SK-N-SH (cell line): ENCODE measurements at regions not wholly inside any gene's neighbourhood (a gene's known extent, or its start where the extent isn't known, plus 50 kb on each side); places are given as distances from the start of the nearest gene placed in this dataset.
"Not testable (repeated sequence)": the region's sequence is repeated elsewhere in the genome, so short reads cannot be mapped to it uniquely, and the experiment has no call there.

ENCODE experiments used
- CTCF ChIA-PET: fragments of 300-600, 350-600 bp; formaldehyde crosslinking; extraction: SDS; loops from one replicate; lab custom pipeline; 2021; lab: Yijun Ruan, JAX
- POLR2A ChIA-PET: fragments of 350-600 bp; sonication (Branson Sonifier 250); formaldehyde crosslinking; extraction: SDS; loops from one replicate; lab custom pipeline; 2020; ENCODE audit warnings: antibody characterized with exemption, inconsistent platforms; lab: Yijun Ruan, JAX
- DNase-seq: peaks from one replicate; pipeline ENCODE4 v3.0.0; 2012
- H2AFZ ChIP-seq: fragments of 200-600 bp; sonication (generic); 2 replicates; pipeline ENCODE4 v1.8.1; 2016; ENCODE audit warnings: antibody characterized with exemption, mild to moderate bottlenecking, low read depth
- H3F3A ChIP-seq: fragments of 200-600 bp; sonication (generic); replicated peaks from 2 replicates; pipeline ENCODE3; 2016; ENCODE audit warnings: antibody characterized with exemption, mild to moderate bottlenecking; ENCODE audit not compliant: insufficient read depth
- H3K27ac ChIP-seq, 2 experiments: fragments of 200-500 bp in 1 of 2; fragments of 200-600 bp in 1 of 2; sonication (Bioruptor generic) in 1 of 2; sonication (generic), shearing (Covaris generic) in 1 of 2; 2 replicates each; pipeline versions ENCODE4 v1.5.1 to v1.6.1; 2014 to 2016; ENCODE audit warnings: low read depth in 2 of 2, inconsistent platforms in 1 of 2, low read length in 1 of 2, mild to moderate bottlenecking in 1 of 2, mixed read lengths in 1 of 2
- H3K27me3 ChIP-seq: fragments of 200-600 bp; sonication (generic), shearing (Covaris generic); 2 replicates; pipeline ENCODE4 v1.6.1; 2016; ENCODE audit warnings: mixed run types; ENCODE audit not compliant: insufficient read depth
- H3K36me3 ChIP-seq, 2 experiments: fragments of 200-500 bp in 1 of 2; fragments of 200-600 bp in 1 of 2; sonication (Bioruptor generic) in 1 of 2; sonication (generic) in 1 of 2; replicated peaks in 1 of 2; 2 replicates each; pipeline versions ENCODE3 to v1.5.1; 2014 to 2016; ENCODE audit warnings: low read length in 1 of 2, mild to moderate bottlenecking in 1 of 2; ENCODE audit not compliant: insufficient read depth in 2 of 2, control insufficient read depth in 1 of 2
- H3K4me1 ChIP-seq, 2 experiments: fragments of 200-500 bp in 1 of 2; fragments of 200-600 bp in 1 of 2; sonication (Bioruptor generic) in 1 of 2; sonication (generic), shearing (Covaris generic) in 1 of 2; 2 replicates each; pipeline versions ENCODE4 v1.5.1 to v1.6.1; 2014 to 2016; ENCODE audit warnings: low read depth in 1 of 2, low read length in 1 of 2, mixed run types in 1 of 2; ENCODE audit not compliant: insufficient read depth in 2 of 2, control insufficient read depth in 1 of 2
- H3K4me2 ChIP-seq: fragments of 200-600 bp; sonication (generic), shearing (Covaris generic); 2 replicates; pipeline ENCODE4 v1.6.1; 2017; ENCODE audit warnings: mixed run types
- H3K4me3 ChIP-seq, 2 experiments: fragments of 200-500 bp in 1 of 2; fragments of 200-600 bp in 1 of 2; sonication (Bioruptor generic) in 1 of 2; sonication (generic), shearing (Covaris generic) in 1 of 2; 2 replicates each; pipeline versions ENCODE4 v1.5.1 to v1.8.1; 2014 to 2016; ENCODE audit warnings: low read depth in 2 of 2, inconsistent platforms in 1 of 2, low read length in 1 of 2, mild to moderate bottlenecking in 1 of 2, mixed read lengths in 1 of 2, moderate library complexity in 1 of 2
- H3K79me2 ChIP-seq: fragments of 200-600 bp; sonication (generic); 2 replicates; pipeline ENCODE4 v1.8.1; 2017; ENCODE audit warnings: mild to moderate bottlenecking; ENCODE audit not compliant: insufficient read depth
- H3K9ac ChIP-seq: fragments of 200-600 bp; sonication (generic); 2 replicates; pipeline ENCODE4 v1.6.1; 2017; ENCODE audit warnings: mixed run types
- H3K9me2 ChIP-seq: fragments of 200-600 bp; sonication (generic); 2 replicates; pipeline ENCODE4 v1.6.1; 2017; ENCODE audit warnings: mixed run types
- H3K9me3 ChIP-seq: fragments of 200-600 bp; sonication (generic); 2 replicates; pipeline ENCODE4 v1.6.1; 2017; ENCODE audit warnings: mixed run types, mild to moderate bottlenecking, moderate library complexity
- H4K20me1 ChIP-seq: fragments of 200-600 bp; sonication (generic); 2 replicates; pipeline ENCODE4 v1.6.1; 2017; ENCODE audit warnings: mild to moderate bottlenecking, mixed run types; ENCODE audit not compliant: insufficient read depth
- EP300 ChIP-seq, 2 experiments: IDR thresholded peaks; 2 replicates each; pipeline versions ENCODE4 v1.4.0 to v1.6.1; 2012; ENCODE audit warnings: borderline replicate concordance in 1 of 2, low read depth in 1 of 2, low read length in 1 of 2
- FOXJ3 ChIP-seq: sonication (generic); formaldehyde crosslinking; IDR thresholded peaks from 2 replicates; pipeline ENCODE4 v1.5.1; 2020; ENCODE audit warnings: mild to moderate bottlenecking, missing genetic modification reagents
- FOXM1 ChIP-seq: IDR thresholded peaks from 2 replicates; pipeline ENCODE4 v1.4.0; 2012; ENCODE audit warnings: low read depth, mild to moderate bottlenecking
- IRF3 ChIP-seq: fragments of 150-350 bp; IDR thresholded peaks from 2 replicates; pipeline ENCODE4 v1.6.1; 2016; ENCODE audit warnings: mild to moderate bottlenecking, low read depth, low read length
- MAX ChIP-seq: IDR thresholded peaks from 2 replicates; pipeline ENCODE4 v1.4.0; 2012; ENCODE audit warnings: low read depth
- PBX3 ChIP-seq: IDR thresholded peaks from 2 replicates; pipeline ENCODE4; 2012
- RCOR1 ChIP-seq: fragments of 150-350 bp; IDR thresholded peaks from 2 replicates; pipeline ENCODE4 v1.6.1; 2017; ENCODE audit warnings: antibody characterized with exemption, low read length
- RFX5 ChIP-seq: IDR thresholded peaks from 2 replicates; pipeline ENCODE4 v1.6.1; 2012; ENCODE audit warnings: mild to moderate bottlenecking, improper control_type of control experiment, low read length
- RXRA ChIP-seq: IDR thresholded peaks from 2 replicates; pipeline ENCODE4 v1.4.0; 2012; ENCODE audit warnings: low read depth, mild to moderate bottlenecking, borderline replicate concordance
- TAF1 ChIP-seq: IDR thresholded peaks from 2 replicates; pipeline ENCODE4 v1.6.1; 2012; ENCODE audit warnings: low read depth, mild to moderate bottlenecking, low read length, moderate library complexity, borderline replicate concordance
- TCF12 ChIP-seq: IDR thresholded peaks from 2 replicates; pipeline ENCODE4 v1.4.0; 2012
- TEAD4 ChIP-seq: IDR thresholded peaks from 2 replicates; pipeline ENCODE4 v1.4.0; 2012; ENCODE audit warnings: mild to moderate bottlenecking, borderline replicate concordance; ENCODE audit not compliant: insufficient read depth
- USF1 ChIP-seq: IDR thresholded peaks from 2 replicates; pipeline ENCODE4 v1.4.0; 2012; ENCODE audit warnings: low read depth, borderline replicate concordance
- USF2 ChIP-seq: fragments of 150-350 bp; IDR thresholded peaks from 2 replicates; pipeline ENCODE4 v1.6.1; 2017; ENCODE audit warnings: antibody characterized with exemption, low read length, low read depth, borderline replicate concordance
- WGBS: methylation state at CpG from one replicate; pipeline ENCODE4 v1.1.6; 2017; ENCODE audit warnings: low lambda C conversion rate; 5-methylcytosine and 5-hydroxymethylcytosine counted together

GRCh38 chr12:19822476-19822875 lies 383.2 kb downstream of the AEBP2 start:
- Histone ChIP-seq H3K4me2 (no peak overlapping the region), H4K20me1 (no peaks in the 10 kb centered on the region), H3K9me3 (no peaks in the 10 kb centered on the region), H3K27me3 (no peaks in the 10 kb centered on the region), H3K36me3 (no peaks in the 10 kb centered on the region), H3K9ac (no peak overlapping the region), H3F3A (no peaks in the 10 kb centered on the region), H2AFZ (no peak overlapping the region), H3K27ac (no peak overlapping the region), H3K9me2 (no peaks in the 10 kb centered on the region), H3K4me3 (no peak overlapping the region), H3K79me2 (no peaks in the 10 kb centered on the region), H3K4me1 (no peaks in the 10 kb centered on the region)
- no peak for TF ChIP-seq PBX3
- no peak for TF ChIP-seq TAF1
- TF ChIP-seq RFX5: no peak
- TF ChIP-seq EP300 (IDR thresholded peaks at IDR 0.05; ENCODE audit: borderline replicate concordance in 1 of 2, low read depth in 1 of 2, low read length in 1 of 2): no peak
- no peak for TF ChIP-seq TCF12
- no peak for TF ChIP-seq RXRA
- no peak for TF ChIP-seq MAX
- TF ChIP-seq IRF3: no peak
- TF ChIP-seq USF1: no peak
- TF ChIP-seq FOXM1: no peak
- TF ChIP-seq TEAD4: no peak
- TF ChIP-seq FOXJ3 (CRISPR knock-in tag): no peak
- no peak for TF ChIP-seq RCOR1
- TF ChIP-seq USF2: no peak
- 79% methylated on average over 4 of the region's 4 CpGs for WGBS
- ChIA-PET POLR2A (no interaction called here), CTCF (no interaction called here)
- no peak for DNase-seq

GRCh38 chr12:19823326-19823725 lies 384.0 kb downstream of the AEBP2 start:
- POLR2A ChIA-PET, H3K9me2 ChIP-seq: not testable (repeated sequence)

More at GRCh38 chr12:19823326-19823725, 384.0 kb downstream of the AEBP2 start:
- not testable (repeated sequence) for H3K79me2 ChIP-seq, H3K9me3 ChIP-seq, H2AFZ ChIP-seq, H3F3A ChIP-seq, H3K4me3 ChIP-seq, H3K4me2 ChIP-seq, DNase-seq, H4K20me1 ChIP-seq, H3K9ac ChIP-seq, H3K27me3 ChIP-seq, H3K4me1 ChIP-seq, H3K27ac ChIP-seq, H3K36me3 ChIP-seq
- CTCF ChIA-PET: interaction anchor here (0.6 kb wide), 1 partner anchor 94 kb away, joined by 3 read pairs; no protein-coding TSS in a partner anchor
- WGBS: 66% methylated on average over 6 of the region's 6 CpGs
